Left renal cortex interstitium (tissue), 4 donors: ENCODE measurements at regions not wholly inside any gene's neighbourhood (a gene's known extent, or its start where the extent isn't known, plus 50 kb on each side); places are given as distances from the start of the nearest gene placed in this dataset.
"Not testable (repeated sequence)": the region's sequence is repeated elsewhere in the genome, so short reads cannot be mapped to it uniquely, and the experiment has no call there.

Experiments
- DNase-seq, 4 donors: peaks; one replicate each; pipeline ENCODE4 v3.0.0-alpha.2; 2013; ENCODE audit warnings: low read depth in 4 of 4, low spot score in 2 of 4, missing footprints in 1 of 4

DNA sequence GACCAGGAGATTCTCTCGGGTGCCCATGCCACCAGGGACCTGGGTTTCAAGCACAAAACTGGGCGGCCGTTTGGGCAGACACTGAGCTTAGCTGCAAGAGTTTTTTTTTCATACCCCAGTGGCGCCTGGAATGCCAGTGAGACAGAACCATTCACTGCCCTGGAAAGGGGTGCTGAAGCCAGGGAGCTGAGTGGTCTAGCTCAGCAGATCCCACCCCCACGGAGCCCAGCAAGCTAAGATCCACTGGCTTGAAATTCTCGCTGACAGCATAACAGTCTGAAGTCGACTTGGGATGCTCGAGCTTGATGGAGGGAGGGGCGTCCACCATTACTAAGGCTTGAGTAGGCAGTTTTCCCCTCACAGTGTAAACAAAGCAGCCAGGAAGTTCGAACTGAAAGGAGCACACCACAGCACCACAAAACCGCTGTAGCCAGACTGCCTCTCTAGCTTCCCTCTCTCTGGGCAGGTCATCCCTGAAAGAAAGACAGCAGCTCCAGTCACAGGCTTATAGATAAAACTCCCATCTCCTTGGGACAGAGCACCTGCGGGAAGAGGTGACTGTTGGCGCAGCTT lies 157.7 kb downstream of the GIPC2 start:
- not testable (repeated sequence) for DNase-seq

- no peak for DNase-seq
Measured at GRCh38 chr1:78210175-78210574, 164.4 kb downstream of the GIPC2 start.

DNA sequence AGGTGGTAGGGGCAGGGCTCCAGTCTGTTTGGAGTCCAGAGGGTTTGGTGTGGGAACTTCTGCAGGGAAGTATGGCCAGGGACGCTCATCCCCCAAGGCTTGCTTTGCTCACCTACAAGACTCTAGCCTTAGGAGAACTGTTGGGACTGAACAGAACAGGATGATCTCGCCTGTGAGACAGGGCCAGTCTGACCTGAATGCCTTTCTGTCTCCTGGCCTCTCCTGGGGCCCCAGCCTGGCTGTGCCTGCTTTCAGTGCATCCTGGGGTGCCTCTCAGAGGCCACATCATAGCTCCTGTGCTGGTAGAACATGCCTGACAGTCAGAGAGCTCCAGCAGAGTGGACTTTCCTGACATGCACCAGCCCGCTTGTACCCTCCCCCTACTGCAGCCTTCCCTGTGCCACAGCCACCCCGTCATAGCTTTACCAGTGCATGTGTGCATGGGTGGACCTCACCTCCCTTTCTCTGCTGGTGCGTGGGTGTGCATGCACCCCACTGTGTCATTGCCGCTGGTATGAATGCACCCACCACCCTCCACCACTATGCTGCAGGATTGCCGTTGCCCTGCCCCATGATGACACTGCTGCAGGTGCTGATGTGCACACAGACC lies 165.8 kb downstream of the GIPC2 start:
- no peak for DNase-seq

DNA sequence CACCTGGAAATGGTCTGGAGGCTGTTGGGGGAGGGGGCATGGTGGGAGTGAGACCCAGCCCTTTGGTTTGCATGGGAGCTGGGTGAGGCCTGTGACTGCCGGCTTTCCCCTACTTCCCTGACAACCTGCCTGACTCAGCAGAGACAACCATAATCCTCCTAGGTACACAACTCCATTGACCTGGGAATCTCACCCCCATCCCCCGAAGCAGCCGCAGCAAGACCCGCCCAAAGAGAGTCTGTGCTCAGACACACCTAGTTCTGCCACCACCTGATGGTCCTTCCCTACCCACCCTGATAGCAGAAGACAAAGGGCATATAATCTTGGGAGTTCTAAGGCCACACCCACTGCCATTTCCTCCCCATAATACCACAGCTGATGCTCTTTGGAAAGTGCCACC lies 168.6 kb downstream of the GIPC2 start:
- DNase-seq: no peak

GRCh38 chr1:78222225-78222959 lies 176.6 kb downstream of the GIPC2 start:
- no peak for DNase-seq

- DNase-seq: no peak
Measured at GRCh38 chr1:78222960-78223358, 177.2 kb downstream of the GIPC2 start.

- no peak for DNase-seq
Measured at GRCh38 chr1:78223417-78224215, 177.8 kb downstream of the GIPC2 start.

DNA sequence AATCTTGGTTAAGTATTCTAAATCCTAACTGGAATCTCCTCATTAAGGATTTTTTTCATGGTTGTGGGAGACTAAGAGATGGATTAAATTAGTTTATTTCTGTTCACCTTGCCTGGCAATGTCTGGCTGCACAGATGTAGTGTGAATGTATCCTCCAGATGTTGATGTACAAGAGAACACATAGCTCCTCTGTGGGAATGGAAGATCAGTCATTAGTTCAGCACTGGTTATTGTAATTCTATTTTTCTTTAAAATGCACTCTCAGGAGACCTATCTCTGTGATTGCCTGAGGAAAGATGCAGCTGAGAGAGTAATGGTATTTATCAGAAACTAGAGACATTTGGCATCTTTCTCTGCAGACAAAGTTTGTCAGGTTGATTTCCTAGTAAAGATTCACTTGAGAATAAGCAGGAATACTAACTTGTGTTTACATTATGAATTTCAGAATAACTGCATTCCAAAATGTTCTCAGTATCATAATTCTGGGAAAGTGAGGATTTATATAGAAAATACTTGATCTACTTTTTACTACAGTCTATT lies 178.6 kb downstream of the GIPC2 start:
- DNase-seq: no peak

DNA sequence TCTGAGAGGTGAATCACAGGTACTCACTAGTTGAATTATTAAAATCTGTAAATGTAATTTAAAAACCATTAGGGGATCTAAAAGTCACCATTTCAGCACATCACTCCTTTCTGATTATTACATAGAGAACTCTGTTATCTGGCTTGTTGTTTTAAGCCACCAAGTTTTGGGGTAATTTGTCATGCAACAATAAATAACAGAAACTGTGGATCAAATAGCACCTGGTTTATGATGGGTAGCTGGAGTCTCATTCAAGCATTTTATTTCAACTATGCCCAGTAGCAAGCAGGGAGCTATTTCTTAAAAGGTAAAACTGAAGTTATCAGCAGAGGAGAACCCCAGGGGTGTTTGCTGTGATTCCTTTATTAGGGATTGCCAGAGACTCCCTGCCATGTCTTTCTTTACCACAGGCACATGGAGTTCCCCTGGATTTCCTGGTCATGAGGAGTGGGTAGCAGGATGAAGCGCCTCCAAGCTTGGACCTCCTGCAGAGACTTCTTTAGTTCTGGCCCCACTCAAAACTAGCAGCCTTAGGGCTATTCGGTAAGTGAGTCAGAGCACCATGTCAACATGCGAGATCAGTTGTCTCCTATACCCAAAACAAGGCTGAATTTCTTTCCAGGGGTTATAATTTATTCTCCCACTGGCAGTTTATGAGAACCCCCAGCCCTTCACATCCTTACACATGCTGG lies 179.2 kb downstream of the GIPC2 start:
- no peak for DNase-seq

- no peak for DNase-seq
Measured at GRCh38 chr1:78226784-78227183, 181.0 kb downstream of the GIPC2 start.

DNA sequence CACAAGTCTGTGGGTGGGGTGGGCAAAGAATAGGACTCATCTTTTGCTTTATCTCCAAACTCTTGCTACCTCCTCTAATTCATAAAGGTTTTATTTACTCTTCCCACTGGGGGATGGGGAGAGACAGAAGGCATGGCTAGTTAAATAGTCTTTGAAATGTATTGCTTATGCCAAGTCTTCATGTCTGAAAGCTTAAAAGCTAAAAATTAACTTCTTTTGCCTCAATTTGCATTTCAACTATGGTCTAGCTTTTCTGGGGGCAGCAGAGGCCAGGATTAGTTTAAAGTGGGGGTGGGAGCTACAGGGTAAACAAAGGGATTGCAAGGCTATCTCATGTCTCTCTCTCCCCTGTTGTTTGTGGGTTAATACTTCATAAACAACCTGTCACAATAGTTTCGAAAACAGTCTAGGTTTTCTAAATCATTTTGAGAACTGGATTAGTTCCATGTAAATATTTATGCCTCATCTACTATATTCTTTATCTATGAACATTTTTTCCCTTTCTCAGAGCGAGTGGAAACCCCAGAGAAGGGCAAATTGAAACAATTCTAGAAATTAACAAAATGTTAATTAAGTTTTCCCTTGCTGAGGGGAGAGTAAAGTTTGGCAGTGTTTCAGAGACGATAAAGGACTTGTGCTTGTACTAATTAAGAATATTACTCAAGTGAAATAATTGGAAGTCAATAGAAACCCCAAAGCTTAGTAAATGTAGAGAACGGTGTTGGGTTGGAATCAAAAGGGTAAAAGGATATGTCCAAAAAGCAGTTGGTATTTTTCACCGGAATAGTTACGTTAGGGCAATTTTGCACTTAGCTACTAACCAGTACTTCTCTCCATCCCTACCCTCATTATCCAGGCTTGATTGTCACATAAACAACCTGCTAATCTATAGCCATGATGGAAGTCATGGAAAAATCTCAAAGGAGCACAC lies 182.2 kb downstream of the GIPC2 start:
- no peak for DNase-seq

DNA sequence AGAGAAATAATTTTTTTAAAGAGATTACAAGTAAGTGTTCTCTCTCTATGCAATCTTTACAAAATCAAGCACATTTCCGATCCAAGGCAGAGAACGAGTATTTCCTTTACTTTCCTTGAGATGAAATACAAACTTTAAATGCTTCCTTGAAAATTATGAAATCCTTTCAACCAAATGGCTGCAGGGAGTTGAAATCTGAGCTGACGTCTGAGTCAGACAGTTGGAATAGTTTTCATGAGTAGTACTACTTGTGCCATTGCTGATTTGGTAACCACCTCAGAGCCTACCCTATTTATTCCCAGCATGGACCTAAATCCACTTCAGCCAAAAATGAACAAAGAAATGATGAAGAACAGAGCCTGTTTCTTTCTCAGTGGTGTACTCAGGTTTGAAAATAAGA lies 183.6 kb downstream of the GIPC2 start:
- DNase-seq: no peak

GRCh38 chr1:78231477-78231876 lies 185.7 kb downstream of the GIPC2 start:
- no peak for DNase-seq

GRCh38 chr1:78231894-78232293 lies 186.1 kb downstream of the GIPC2 start:
- no peak for DNase-seq

GRCh38 chr1:78232630-78233029 lies 186.9 kb downstream of the GIPC2 start:
- DNase-seq: no peak

- no peak for DNase-seq
Measured at GRCh38 chr1:78234496-78234895, 188.7 kb downstream of the GIPC2 start.

DNA sequence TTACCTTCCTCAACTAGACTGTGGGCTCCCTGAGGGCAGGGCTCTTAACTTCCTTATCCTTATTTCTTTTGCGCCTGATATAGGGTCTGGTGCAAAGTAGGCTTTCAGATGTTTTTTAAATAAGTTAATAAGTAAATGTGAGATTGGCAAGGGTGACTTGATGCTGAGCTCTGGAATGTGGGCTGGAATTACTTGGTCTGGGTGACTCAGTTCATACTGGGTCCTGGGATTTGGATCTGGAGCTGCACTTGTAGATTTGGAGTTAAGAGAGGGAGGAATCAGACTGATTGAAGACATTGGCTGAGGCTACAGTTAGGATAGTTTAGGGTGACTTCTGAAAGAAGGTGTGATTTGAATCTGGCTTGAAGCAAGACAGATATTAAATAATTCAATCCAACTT lies 190.9 kb downstream of the GIPC2 start:
- no peak for DNase-seq

- DNase-seq: no peak
Measured at GRCh38 chr1:78237364-78237916, 191.7 kb downstream of the GIPC2 start.

- no peak for DNase-seq
Measured at GRCh38 chr1:78240191-78240590, 194.4 kb downstream of the GIPC2 start.
